ENCODE measurements at regions not wholly inside any gene's neighbourhood (a gene's known extent, or its start where the extent isn't known, plus 50 kb on each side); places are given as distances from the start of the nearest gene placed in this dataset.
"Not testable (repeated sequence)": the region's sequence is repeated elsewhere in the genome, so short reads cannot be mapped to it uniquely, and the experiment has no call there.

GRCh38 chr14:22200977-22201605, 387.9 kb downstream of the DAD1 start:
- Histone ChIP-seq H3K4me3 (ENCODE audit: low read depth in 2 of 2, low read length in 2 of 2) (no peak overlapping the region), H3K4me1 (ENCODE audit: control insufficient read depth, insufficient read depth, low read length) (no peaks in the 10 kb centered on the region), H3K27me3 (ENCODE audit: control insufficient read depth, insufficient read depth, low read length) (no peaks in the 10 kb centered on the region), H3K9me3 (ENCODE audit: control insufficient read depth, insufficient read depth, low read depth, low read length) (no peaks in the 10 kb centered on the region), H3K36me3 (ENCODE audit: control insufficient read depth, insufficient read depth, low read length) (no peaks in the 10 kb centered on the region), H3K27ac (ENCODE audit: low read length) (no peak overlapping the region)
- POLR2A ChIA-PET, result no interaction called here
- in situ Hi-C loops (cut with HindIII; ENCODE audit: low pct_unique_long_range_greater_than_20kb, low sequenced_read_pairs) (no loop called here), intact Hi-C loops (cut with micrococcal nuclease; ENCODE audit: unreplicated experiment) (no loop called here)
- peak; percentile 27 for DNase-seq (ENCODE audit: low read depth, low spot score)
- ATAC-seq, result peak; percentile 78; the same call in 1 of the 2 replicates
- TF ChIP-seq SIN3A (IDR thresholded peaks at IDR 0.05; ENCODE audit: borderline replicate concordance, insufficient read depth, low read depth, low read length), result no peak
- TF ChIP-seq TCF7L2 (IDR thresholded peaks at IDR 0.05; ENCODE audit: low read depth, low read length), result no peak
- no peak for TF ChIP-seq REST (IDR thresholded peaks at IDR 0.05; ENCODE audit: insufficient read depth in 1 of 2, low read depth in 2 of 2, low read length in 1 of 2)
- TF ChIP-seq CTCF (IDR thresholded peaks at IDR 0.05), result peak; percentile 66; the same call in 1 of the 2 replicates
- no TSS peak for BruUV-seq (replicated peaks)
- CTCF ChIA-PET, result interaction anchor here (0.5 to 1.1 kb wide), 8 partner anchors 16 to 338 kb away, joined by 3 to 4 read pairs (median 4); no protein-coding TSS in a partner anchor

- H3K4me1 ChIP-seq (ENCODE audit: control insufficient read depth, insufficient read depth, low read length); H3K27ac ChIP-seq (ENCODE audit: low read length); BruUV-seq (replicated peaks); H3K9me3 ChIP-seq (ENCODE audit: control insufficient read depth, insufficient read depth, low read depth, low read length); H3K36me3 ChIP-seq (ENCODE audit: control insufficient read depth, insufficient read depth, low read length); ATAC-seq; DNase-seq (ENCODE audit: low read depth, low spot score); H3K27me3 ChIP-seq (ENCODE audit: control insufficient read depth, insufficient read depth, low read length); H3K4me3 ChIP-seq (ENCODE audit: low read depth in 2 of 2, low read length in 2 of 2); POLR2A ChIA-PET; intact Hi-C loops (cut with micrococcal nuclease; ENCODE audit: unreplicated experiment); in situ Hi-C loops (cut with HindIII; ENCODE audit: low pct_unique_long_range_greater_than_20kb, low sequenced_read_pairs); CTCF ChIA-PET: not testable (repeated sequence)
Measured at GRCh38 chr14:22200131-22200530, 388.9 kb downstream of the DAD1 start.

GRCh38 chr14:22194664-22195063, 394.4 kb downstream of the DAD1 start:
- ChIA-PET POLR2A (no interaction called here), CTCF (no interaction called here)
- intact Hi-C loops (cut with micrococcal nuclease; ENCODE audit: unreplicated experiment), result no loop called here
- H3K9me3 ChIP-seq (ENCODE audit: control insufficient read depth, insufficient read depth, low read depth, low read length), result no peaks in the 10 kb centered on the region
- H3K4me1 ChIP-seq (ENCODE audit: control insufficient read depth, insufficient read depth, low read length), result no peaks in the 10 kb centered on the region
- TF ChIP-seq SIN3A (IDR thresholded peaks at IDR 0.05; ENCODE audit: borderline replicate concordance, insufficient read depth, low read depth, low read length), result no peak
- TF ChIP-seq POLR2AphosphoS5 (IDR thresholded peaks at IDR 0.05; ENCODE audit: low read depth, low read length), result no peak
- TF ChIP-seq TCF7L2 (IDR thresholded peaks at IDR 0.05; ENCODE audit: low read depth, low read length), result no peak
- TF ChIP-seq REST (IDR thresholded peaks at IDR 0.05; ENCODE audit: insufficient read depth in 1 of 2, low read depth in 2 of 2, low read length in 1 of 2), result no peak
- TF ChIP-seq CTCF (IDR thresholded peaks at IDR 0.05), result no peak
- H3K4me3 ChIP-seq (ENCODE audit: low read depth in 2 of 2, low read length in 2 of 2), result no peak overlapping the region
- BruUV-seq (replicated peaks), result no TSS peak
- ATAC-seq (no peak), DNase-seq (ENCODE audit: low read depth, low spot score) (no peak)
- in situ Hi-C loops (cut with HindIII; ENCODE audit: low pct_unique_long_range_greater_than_20kb, low sequenced_read_pairs), result no loop called here
- H3K27me3 ChIP-seq (ENCODE audit: control insufficient read depth, insufficient read depth, low read length), result 0 out of 2 replicates have a peak, but pooled peaks cover under 1% of the 10 kb centered on the region
- H3K36me3 ChIP-seq (ENCODE audit: control insufficient read depth, insufficient read depth, low read length), result no peaks in the 10 kb centered on the region
- no peak overlapping the region for H3K27ac ChIP-seq (ENCODE audit: low read length)
